GM19099 (cell line): ENCODE measurements at regions not wholly inside any gene's neighbourhood (a gene's known extent, or its start where the extent isn't known, plus 50 kb on each side); places are given as distances from the start of the nearest gene placed in this dataset.

ENCODE experiments used
- POLR2A ChIP-seq: IDR thresholded peaks from 3 replicates; pipeline ENCODE4 v1.6.1; 2011; ENCODE audit warnings: low read depth; ENCODE audit not compliant: insufficient read length; ENCODE audit errors: extremely low read depth

DNA sequence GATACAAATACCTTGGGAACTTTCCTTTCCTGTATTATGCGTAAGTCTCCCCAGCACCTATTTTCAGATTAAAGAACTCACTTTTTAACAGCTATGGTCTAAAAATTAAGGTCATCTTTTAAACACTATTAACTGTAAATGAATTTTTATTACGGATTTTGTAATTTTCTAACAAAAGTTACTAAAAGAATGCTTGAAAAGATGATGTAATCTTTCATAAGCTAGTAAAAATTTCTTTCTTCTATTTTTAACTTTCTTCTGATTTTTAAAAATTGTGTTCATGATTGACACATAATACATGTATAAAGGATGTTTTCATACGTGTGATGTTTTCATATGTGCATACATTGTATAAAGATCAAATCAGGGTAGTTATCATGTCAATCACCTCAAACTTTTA lies 291.2 kb upstream of the MBL2 start:
- no peak for TF ChIP-seq POLR2A

DNA sequence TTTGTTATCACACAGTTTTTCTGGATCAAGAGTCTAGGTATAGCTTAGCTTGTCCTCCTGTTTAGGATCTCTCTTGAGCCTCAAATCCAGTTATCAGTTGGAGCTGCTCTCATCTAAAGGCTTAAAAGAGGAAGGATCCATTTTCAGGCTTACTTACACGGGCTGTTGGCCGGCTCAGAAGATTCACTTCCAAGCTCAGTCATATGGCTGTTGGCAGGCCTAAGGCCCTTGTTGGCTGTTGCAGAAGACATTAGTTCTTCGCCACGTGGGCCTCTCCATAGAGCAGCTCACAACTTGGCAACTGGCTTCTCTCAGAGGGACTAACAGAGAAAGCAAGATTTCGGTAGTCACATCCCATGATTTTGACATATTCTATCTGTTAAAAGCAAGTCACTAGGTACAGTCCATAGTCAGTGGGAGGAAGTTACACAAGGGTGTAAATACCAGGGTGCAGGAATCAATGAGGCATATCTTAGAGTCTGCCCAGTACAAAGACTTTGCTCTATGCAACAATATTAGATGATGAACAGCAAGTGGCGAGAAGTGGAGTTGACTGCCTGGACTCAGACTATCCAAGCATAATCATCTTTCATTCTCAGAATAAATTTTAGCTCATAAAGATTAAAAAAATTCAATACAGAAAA lies 280.1 kb upstream of the MBL2 start:
- TF ChIP-seq POLR2A, result no peak

GRCh38 chr10:53045315-53045714 lies 272.7 kb upstream of the MBL2 start:
- no peak for TF ChIP-seq POLR2A

DNA sequence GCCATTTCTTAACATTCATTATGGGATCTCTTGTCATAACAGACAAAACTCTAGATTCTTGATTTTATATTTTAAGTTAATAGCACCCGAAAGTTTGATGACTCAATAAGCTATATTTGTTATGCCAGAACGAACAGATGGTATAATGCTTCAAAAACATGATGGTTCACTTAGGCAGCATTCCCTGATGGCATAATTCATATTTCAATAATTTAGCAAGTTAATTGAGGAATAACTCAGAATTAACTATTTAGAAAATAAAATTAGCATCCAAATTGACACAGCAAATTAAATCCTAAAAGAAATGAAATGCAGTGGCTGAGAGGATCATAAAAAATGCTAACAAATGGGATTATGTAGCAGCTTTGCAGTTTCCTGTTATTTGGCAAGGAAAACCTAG lies 260.8 kb upstream of the MBL2 start:
- TF ChIP-seq POLR2A, result no peak

GRCh38 chr10:53029449-53029848 lies 256.9 kb upstream of the MBL2 start:
- TF ChIP-seq POLR2A, result no peak

DNA sequence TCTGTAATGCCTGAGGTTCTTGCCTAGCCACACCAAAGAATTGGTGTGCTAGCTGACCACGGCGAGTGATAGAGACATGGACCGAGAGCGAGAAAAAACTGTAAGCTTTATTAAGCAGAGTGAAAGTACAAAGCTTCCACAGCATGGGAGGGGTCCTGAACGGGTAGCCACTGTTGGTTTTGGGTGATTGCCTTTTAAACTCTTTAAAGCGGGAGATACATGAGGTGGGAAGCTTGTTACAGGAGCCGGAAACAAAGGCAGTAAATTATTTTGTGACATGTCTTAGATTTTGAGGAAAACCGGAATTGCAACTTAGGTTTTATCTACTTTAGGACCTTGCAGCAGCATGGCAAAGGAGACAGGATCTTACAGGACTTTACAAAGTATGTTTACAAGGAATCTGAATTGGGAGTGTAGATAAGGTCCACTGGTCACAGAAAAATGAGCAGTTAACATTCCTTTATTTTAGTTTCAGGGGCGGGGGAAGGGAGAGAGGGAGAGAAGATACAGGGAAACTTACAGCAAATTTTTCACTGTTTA lies 252.7 kb upstream of the MBL2 start:
- no peak for TF ChIP-seq POLR2A

DNA sequence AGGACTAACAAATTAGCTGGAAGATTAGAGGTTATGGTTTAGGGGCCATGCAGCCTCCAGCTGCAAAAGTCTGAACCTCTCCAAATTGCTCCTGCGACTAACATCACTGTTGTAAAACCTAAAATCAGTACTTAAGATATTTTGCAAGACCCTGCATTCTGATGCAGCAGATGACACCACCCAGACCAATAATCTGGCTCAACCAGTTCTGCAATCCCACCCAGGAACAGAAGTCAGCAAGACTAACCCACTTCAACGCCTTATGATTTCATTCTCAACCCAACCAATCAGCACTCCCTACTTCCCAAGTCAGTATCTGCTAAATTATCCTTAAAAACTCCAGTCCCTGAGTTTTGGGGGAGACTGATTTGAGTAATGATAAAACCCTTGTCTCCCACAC lies 250.8 kb upstream of the MBL2 start:
- no peak for TF ChIP-seq POLR2A

- TF ChIP-seq POLR2A, result no peak
Observed at GRCh38 chr10:53022611-53023088, 250.1 kb upstream of the MBL2 start.

GRCh38 chr10:53013201-53013810 lies 240.7 kb upstream of the MBL2 start:
- no peak for TF ChIP-seq POLR2A

DNA sequence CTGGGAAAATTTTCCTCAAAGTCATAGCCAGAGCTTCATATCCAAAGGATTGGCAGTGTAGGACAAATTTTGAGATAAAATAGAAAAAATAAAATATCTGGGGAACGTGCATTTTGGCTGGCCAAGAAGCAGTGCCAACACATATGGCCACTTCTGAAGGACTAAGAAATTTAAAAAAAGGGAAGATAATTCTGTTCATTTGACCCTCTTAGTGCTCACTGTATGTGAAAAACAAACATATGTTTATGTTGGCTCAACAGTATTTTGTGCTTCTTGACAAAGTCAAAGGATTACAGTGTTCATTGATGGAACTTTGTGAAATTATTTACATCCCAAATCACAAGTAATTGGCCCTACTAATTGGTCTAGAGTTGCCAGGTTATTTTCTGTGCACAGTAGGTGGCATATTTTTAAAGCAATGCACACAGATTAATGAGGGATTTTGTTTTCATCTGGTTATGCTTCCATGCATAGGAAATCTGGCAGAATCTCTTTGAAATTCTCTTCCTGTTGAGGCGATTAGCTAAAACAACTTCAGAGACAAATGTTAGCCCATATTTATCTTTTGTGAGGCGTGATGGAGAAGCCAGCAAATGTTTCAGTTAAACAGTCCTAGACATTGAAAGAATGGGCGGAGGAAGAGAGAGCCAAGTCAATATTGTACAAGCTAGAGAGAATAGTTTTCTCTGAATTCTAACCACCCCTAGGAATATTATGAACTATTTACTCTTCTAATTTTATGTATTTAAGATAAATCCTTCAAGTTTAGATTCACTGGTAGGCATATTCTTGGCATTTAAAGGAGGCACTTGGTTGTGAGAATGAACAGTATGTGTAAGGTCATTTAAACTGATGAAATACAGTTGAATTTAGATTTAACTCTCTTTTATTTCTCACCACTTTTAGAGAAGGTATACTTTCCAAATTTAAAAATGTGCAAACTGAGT lies 237.7 kb upstream of the MBL2 start:
- no peak for TF ChIP-seq POLR2A

- TF ChIP-seq POLR2A, result no peak
Observed at GRCh38 chr10:53007527-53007842, 234.9 kb upstream of the MBL2 start.

GRCh38 chr10:53006663-53007526 lies 234.3 kb upstream of the MBL2 start:
- no peak for TF ChIP-seq POLR2A

DNA sequence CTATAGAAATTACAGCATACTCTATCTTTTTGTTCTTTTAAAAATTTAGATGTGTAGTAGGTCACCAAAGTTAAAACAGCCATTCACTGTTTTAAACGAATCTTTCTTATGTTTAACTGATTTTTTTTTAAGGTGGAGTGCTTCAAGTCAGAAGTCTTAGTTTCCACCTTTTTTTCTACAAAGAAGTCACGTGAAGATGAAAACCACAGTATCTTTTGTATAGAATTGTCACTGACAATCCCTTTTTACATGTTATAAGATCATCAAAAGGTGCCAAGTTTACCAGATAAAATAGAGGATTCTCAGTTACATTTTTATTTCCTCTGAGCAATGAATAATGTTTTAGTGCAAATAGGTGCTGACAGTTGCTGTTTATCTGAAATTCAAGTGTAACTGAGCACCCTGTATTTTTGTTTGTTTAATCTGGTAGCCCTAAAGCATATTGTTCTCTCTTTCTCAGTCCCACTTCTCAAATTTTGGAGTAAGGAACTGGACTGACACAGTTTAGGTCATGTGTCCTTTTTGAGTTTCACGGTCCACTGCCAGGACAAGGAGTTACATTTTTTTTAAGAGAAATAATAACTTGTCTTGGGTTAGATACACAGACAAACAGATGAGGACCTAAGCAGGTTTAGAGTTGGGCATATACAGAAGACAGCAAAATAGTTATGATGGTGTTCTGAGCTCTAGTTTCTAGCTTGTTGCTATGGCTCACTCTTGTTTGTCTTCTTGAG lies 233.2 kb upstream of the MBL2 start:
- TF ChIP-seq POLR2A, result no peak

DNA sequence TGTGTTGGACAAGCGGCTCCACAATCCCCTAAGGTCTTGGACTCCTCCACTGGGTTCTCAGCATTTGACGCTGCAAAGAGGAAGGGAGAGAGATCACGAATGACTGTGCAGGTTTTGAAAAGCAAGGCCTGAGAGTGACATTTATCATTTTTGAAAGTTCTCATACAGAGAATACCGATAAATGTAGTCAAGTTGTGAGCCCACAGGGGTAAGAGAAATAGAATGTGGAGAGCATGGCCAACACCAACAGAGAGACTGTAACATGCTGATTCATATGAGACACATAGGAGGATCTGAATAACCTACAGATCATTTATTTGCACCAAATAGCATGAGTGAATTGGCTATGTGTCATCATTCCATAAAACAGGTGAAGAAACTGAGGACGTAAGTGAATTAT lies 230.5 kb upstream of the MBL2 start:
- no peak for TF ChIP-seq POLR2A
